C4-2B (cell line): ENCODE measurements at regions not wholly inside any gene's neighbourhood (a gene's known extent, or its start where the extent isn't known, plus 50 kb on each side); places are given as distances from the start of the nearest gene placed in this dataset.

Source experiments
- ZFX ChIP-seq: fragments of 450-650 bp; IDR thresholded peaks from 2 replicates; pipeline ENCODE4 v1.6.1; 2017
- TF ChIP-seq, protein P1 (sequence below): fragments of 450-650 bp; conservative IDR thresholded peaks from 2 replicates; pipeline ENCODE4 v1.5.1; 2017; ENCODE audit warnings: mild to moderate bottlenecking

DNA sequence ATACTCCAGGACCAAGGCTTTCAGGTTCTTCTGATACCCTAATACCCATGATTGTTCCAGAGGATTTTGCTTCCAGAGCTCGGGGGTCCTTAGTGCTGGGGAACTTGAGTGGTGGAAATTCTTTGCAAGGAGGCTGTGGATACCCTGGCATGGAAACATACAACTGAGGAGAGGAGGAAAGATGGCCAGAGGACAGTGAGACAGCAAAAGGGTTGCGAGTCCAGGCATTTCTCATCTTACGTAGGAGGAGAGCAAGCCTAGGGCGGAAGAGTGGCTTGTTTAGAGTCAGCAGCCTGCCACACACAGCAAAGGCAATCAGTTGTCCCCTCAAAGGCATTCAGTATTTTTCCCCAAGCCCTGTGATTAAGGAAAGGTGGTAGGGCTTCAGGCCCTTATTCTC lies 73.5 kb downstream of the ADM start:
- TF ChIP-seq, protein P1, sequence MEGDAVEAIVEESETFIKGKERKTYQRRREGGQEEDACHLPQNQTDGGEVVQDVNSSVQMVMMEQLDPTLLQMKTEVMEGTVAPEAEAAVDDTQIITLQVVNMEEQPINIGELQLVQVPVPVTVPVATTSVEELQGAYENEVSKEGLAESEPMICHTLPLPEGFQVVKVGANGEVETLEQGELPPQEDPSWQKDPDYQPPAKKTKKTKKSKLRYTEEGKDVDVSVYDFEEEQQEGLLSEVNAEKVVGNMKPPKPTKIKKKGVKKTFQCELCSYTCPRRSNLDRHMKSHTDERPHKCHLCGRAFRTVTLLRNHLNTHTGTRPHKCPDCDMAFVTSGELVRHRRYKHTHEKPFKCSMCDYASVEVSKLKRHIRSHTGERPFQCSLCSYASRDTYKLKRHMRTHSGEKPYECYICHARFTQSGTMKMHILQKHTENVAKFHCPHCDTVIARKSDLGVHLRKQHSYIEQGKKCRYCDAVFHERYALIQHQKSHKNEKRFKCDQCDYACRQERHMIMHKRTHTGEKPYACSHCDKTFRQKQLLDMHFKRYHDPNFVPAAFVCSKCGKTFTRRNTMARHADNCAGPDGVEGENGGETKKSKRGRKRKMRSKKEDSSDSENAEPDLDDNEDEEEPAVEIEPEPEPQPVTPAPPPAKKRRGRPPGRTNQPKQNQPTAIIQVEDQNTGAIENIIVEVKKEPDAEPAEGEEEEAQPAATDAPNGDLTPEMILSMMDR, result no peak
- TF ChIP-seq ZFX, result no peak
